Hematopoietic multipotent progenitor cell treated with erythropoietin and hydrocortisone succinate and interleukin-3 and kit ligand, for 6 days (in vitro differentiated cells): ENCODE measurements at regions not wholly inside any gene's neighbourhood (a gene's known extent, or its start where the extent isn't known, plus 50 kb on each side); places are given as distances from the start of the nearest gene placed in this dataset.

Experiments used
- DNase-seq: peaks from one replicate; pipeline ENCODE4 v3.0.0-alpha.2; 2015

DNA sequence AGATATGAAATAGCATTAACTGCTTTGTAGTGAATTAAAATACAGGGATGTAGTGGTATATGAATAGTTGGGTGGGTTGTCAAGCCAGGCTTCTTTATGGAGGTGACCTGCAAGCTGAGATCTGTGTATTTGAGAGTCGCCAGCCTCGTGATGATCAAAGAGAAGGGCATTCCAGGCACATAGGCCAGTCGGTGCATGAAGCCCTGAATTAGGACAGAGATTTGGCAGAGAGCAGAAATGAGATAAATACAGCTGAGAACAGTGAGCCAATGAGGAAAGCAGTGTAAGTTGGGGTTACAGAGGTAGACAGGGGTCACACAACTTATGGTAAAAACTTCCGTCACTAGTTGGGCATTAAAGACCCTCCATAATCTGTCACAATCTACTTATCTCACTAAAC is 641.9 kb downstream of the OTOL1 start:
- DNase-seq = no peak

DNA sequence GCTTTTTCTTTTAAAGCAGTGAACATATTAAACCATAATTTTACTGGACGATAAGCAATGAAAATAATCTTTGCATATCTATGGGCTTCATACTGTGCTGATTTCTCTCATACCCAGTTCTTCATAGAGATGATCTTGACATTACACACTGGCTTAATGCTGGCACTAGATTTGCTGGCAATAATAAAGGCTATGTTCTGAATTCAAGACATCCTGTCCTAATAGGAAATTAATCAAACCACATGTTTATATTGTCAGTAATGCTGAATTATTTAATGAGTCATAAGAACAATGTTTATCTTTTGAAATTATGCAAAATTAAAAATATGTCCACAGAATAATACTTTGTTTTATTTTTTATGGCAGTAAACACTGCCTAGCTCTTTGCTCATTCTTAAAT is 643.2 kb downstream of the OTOL1 start:
- DNase-seq = no peak

DNA sequence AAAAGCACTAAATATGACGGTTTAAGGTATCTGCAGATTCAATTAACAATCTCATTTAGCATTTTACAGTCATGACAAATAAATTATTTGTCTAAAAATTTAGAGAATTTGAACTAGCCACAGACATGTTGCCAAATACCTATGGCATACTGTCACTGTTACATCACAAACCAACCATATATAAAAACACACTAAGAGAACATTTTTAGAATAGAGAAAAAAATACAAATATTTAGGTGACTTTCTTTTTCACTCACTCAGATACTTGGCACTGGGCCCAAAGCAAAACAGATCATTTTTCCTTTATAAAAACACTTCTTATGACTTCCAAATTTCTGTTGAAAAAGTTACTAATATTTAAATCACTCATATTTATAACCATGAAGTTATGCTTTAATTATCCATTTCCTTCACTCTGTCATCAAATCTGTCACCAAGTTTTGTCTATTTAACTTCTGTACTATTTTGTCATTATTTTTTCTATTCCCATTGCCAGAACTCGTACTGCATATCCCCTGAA is 644.7 kb downstream of the OTOL1 start:
- no peak for DNase-seq

DNA sequence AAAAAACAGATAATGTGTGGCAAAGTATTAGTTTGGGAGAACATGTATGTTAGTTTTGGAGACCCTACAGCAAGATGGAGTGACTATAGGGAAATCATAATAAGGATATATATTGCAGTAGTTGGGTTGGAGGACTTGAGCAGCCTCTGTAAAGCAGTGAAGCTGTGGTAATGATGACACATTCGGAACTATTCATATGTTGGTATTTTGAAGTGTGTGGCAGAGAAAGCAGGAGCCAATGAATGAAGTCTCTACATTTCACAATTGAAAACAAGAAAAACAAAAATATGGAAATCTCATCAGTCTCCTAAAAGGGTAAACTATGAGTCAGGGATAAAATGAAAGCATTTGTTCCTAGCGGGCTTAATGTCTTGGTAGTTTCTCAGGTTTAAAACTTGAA is 645.9 kb downstream of the OTOL1 start:
- DNase-seq = no peak

DNA sequence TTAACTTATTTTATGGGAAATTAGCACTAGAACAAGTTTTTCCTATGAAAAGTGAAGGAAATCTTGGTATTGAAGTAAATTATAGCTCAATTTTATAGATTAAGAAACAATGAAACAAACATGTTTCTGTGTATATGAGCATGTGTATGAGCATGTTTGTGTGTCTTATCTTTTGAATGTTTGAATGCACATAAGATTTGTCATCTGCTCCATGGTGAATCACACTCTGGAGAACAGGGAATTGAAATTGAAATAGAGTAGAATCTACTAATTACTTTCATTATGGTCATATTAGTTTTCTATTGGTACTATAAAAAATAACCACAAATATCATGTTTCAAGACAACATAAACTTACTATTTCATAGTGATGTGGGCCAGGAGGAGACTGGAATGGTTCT is 646.6 kb downstream of the OTOL1 start:
- no peak for DNase-seq

DNA sequence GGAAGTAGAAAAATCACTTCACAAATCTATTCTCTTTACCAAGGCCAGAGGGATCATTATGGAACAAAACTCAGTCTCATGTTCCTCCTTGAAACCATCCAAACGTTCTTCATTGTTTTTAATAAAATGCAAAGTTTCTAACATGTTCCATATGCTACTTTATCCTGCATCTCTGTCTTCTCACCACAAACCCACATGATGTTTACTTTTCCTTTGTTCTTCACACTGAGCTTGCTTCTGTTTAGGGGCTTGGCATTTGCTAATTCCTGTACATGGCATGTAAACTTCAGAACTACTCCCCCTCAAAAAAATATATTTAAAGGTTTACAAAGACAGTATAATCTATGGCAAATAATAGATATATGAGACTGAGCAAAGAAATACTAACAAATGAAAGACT is 651.4 kb downstream of the OTOL1 start:
- DNase-seq = no peak

DNA sequence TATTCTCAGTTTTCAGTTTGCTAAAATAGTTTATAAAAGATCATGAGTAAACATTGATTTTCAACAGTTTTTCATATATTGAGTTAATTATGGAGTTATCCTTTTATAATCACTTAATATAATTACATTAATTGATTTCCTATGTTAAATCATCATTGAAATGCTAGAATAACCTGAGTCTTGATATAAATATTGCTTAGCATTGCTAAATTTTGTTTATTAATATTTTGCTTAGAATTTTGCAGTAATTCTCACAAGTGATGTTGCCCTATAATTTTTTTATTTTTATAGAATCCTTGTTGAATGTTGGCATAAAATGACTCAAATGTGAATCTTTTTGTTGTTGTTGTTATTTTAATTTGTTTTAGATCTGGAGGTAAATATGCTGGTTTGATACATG is 654.2 kb downstream of the OTOL1 start:
- no peak for DNase-seq

DNA sequence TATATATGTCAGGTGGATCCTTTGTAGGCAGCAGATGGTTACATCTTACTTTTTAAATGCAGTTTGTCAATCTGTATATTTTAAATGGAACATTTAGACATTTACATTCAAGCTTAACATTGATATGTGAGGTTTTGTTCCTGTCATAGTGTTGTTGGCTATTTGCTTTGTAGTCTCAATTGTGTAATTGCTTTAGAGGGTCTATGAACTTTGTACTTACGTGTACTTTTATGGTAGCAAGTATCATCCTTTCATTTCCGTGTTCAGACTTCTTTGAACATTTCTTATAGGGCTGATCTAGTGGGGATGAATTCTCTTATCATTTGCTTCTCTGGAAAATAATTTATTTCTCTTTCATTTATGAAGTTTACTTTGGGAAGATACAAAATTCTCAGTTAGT is 656.0 kb downstream of the OTOL1 start:
- no peak for DNase-seq

DNA sequence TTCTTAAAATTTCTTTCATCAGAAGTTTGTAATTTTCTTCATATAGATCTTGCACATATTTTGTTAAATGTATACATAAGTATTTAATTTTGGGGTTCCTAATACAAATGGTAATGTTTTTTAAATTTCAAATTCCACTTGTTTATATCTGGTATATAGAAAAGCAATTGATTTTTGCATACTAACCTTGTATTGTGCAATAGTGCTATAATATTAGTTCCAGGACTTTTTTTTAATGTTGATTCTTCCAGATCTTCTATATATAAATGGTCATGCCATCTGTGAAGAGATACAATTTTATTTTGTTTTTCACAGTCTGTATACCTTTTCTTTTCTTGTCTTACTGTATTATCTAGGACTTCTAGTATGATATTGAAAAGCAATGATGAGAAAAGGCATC is 665.0 kb downstream of the OTOL1 start:
- DNase-seq = no peak

DNA sequence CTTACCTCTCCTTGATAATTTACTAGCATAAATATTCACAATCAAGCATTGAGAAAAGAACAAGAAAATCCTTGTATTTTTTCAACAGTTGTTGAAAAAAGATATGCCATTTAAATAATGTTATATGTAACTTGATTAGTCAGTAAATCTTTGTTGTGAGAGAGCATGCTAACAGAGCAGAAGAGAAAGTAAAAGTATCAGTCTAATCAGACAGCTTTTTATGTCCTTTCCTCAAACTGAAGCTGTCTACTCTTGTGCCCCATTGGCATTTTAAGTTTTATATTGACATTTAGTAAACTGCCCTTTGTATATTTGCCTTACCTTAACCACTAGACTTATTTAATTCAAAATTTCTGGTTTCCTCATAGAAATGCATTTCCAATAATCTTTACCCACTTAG is 668.7 kb downstream of the OTOL1 start:
- no peak for DNase-seq

DNA sequence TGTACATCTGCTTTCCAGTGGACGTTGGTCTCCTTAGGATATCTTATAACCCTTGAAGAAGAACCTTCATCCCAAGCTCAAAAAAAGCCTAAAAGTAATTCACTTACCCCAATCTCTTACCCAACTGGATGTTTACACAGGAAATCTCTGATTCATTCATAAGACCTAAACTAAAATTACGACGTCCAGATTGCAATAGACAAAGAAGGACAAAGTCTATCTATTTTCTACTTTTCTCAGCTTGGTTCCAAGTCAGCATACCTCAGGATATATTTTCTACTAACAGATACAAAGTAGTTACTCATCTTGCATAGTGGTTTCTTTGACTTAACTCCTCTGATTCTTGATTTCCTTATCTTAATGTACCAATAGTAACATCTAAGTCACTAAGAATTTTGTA is 669.9 kb downstream of the OTOL1 start:
- DNase-seq = no peak

DNA sequence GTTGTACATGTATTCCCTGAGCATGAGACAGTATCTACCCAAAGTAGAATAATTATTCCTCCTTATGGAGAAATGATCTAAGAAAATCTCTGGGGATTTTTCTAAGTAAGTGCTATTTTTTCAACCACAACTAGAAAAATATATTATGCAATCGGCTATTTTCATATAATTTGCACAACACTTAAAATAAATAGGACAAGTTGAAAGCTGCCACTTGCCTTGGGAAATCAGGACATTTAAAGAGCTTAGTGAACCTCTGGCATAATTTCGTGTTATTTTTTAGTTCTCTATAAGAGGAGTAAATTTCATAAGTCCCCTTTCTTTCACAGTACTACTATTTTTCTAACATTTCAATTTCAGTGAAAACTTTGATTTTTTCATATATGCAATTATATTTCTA is 672.1 kb downstream of the OTOL1 start:
- no peak for DNase-seq

DNA sequence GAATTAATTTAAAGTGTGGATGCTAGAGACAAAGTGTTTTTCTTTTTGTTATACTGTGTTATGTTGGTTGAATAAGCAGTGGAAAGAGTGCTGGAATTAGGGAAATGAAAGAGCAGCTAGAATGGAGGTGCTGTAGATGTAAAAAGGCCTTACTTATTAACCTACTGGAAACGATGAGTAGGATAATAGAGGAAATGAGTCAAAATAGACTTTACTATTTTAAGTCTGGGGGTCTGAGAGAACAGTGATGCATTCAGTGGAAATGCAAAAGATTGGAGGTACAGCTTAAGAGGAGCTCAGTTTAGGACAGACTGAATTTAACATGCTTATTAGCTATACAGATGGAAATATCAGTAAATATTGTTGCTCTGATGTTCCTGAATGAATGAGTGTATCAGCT is 674.0 kb downstream of the OTOL1 start:
- no peak for DNase-seq

DNA sequence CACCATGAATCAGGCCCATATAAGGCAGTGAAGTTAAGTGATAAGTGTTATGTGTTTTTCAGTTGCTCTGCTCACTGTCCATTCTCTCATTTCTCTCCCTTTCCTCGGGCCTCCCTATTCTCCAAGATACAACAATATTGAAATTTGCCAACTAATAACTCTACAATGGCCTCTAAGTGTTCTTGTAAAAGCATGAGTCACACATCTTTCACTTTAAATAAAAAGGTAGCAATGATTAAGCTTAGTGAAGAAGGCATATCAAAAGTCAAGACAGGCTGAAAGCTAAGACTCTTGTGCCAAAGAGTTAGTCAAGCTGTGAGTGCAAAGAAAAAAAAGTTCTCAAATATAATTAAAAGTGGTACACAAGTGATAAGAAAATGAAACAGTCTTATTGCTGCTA is 675.4 kb downstream of the OTOL1 start:
- DNase-seq = no peak

DNA sequence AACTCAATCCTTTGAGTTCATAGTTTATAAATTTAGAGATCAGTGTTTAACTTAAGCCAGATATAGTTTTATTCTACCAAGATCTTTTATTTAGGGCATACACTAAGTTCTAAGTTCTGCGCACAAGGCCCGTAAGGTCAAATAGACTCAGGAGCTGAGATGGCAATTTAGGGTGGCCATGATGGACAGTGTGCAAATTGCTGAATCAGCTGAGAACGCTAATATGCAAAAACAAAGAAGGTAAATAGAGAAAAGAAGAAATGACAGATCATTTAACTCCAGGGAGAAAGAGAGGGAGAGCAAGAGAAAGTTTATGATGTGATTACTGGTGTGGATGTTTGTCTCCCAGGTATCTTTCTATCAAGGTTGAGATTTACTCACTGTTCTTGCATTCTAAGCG is 678.5 kb downstream of the OTOL1 start:
- DNase-seq = no peak

DNA sequence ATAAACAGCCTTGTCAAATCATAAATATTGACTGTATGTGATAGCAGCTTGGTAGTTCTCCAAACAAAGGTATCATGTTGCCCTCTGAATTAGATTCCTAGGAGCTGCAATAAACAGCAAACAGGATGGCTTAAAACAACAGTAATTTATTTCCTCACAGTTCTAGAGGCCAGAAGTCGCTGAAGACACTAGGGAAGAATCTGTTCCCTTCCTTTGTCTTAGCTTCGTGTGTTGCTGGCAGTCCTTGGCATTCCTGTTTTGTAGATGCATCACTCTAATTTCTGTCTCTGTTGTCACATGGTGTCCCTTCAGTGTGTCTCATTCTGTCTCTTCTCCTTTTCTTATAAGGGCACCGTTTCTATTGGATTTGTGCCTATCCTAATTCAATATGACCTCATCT is 679.3 kb downstream of the OTOL1 start:
- no peak for DNase-seq

DNA sequence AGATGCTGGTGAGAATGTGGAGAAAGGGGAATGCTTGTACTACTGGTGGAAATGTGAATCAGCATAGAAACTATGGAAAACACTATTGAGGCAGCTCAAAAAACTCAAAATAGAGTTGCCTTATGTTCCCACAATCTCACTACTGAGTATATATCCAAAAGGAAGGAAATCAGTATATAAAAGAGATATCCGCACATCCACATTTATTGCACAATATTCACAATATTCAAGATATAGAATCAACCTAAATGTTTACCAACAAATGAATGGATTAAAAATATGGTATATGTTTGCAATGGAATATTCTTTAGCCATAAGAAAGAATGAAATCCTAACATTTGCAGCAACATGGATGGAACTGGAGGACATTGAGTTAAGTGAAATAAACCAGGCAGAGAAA is 686.8 kb downstream of the OTOL1 start:
- no peak for DNase-seq

DNA sequence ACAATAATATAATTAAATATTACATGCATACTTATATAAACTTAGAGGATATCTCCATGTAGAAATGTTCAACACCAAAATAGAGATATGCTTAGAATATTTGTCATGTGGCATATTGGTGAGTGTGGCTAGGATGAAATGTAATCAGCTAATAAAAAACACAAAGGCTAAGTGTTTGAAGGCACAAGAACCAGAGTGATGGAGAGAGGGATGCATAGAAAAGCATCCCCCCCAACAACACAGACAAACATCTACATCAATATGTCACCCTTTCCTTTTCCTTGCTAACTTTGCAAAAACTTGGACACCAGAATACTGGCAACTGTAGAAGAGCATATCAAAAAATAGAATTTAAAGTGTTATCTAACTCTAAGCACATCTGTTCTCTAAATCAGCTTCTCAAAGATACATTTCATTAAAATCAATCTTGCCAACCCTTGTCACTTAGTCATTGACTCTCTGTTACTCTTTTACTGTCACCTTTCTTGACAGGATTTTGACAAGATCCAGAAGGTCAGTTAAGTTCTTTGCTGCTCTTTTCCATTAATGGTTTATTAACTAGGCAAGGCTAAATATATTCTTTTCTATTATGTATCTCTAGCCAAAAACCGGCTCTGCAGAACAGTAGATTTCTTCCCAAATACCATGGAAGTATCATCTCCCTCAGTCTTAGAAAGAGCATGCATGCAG is 695.9 kb downstream of the OTOL1 start:
- DNase-seq = no peak

DNA sequence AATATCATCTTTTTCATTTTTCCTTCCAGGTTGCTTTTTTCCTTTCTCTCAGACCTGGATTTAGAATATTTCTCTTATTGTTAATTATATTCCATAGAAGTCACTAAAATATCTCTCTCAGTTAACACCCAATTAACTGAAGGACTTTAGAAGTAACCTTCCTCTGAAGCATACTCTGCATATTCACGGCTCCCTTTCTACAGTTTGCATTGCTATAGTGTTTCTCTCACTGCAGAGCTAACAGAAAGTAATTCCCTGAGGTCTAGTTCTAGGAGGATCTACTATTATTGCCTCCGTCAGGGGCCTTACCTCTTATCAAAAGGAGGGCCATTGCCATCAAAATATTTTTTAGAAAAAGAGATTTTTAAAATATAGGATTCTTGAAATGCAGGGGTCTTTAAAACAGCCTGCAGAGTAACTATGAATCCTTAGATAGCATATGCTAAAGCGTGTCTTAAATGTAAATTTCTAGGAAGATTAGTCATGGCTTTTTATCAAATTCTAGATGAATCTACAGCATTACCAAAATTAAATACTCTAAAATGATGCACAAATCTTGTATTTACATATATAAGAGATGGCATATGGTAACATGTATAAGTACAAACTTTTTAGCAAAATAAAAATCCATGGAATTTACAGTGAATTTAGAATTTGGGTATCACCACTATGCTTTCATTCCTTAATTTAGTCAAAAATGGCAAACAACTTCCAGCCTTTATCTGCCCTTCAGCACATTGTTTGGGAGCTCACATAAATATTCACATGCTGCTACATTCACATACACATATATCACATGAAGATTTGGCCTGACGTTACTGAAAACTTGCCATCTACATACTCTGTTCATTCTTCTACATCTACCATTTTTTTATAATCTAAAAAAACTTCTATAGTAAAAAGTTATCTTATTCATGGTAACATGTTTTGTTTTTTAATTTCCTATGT is 696.8 kb downstream of the OTOL1 start:
- DNase-seq = no peak

DNA sequence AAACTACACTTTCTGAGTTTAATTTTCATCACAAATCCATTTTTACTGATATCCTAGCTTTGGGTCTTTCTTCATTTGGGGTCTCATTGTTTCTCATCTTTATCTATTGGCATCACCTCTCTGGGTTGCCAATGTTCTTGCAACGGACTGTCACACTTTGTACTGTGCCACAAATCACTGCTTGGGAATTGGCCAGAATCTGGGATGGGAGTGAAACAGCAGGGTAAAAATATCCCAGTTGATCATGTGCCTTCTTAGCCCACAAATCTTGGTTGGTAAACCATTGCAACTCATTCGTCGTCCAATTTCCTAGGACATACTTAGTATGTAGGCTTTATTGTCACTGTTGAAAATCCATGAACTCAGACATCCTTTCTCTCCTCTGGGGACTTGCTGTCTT is 698.5 kb downstream of the OTOL1 start:
- DNase-seq = no peak

DNA sequence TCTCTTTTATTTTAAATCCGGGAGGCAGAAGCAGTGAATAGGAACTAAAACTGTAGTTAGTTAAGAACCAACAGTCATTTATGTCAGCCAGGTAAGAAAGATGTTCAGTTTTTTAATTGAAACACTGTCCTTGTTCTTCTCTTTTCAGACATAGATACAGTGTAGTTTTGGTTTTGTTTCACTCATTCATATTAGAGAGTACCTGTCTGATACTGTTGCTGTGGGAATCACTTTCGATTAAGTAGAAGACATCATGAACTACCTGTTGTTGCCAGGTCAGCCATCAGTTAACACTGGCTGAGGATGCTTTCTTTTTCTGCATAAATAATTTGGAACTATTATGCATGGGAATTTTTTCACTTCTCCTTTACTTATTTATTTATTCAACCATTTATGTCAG is 700.4 kb downstream of the OTOL1 start:
- no peak for DNase-seq

DNA sequence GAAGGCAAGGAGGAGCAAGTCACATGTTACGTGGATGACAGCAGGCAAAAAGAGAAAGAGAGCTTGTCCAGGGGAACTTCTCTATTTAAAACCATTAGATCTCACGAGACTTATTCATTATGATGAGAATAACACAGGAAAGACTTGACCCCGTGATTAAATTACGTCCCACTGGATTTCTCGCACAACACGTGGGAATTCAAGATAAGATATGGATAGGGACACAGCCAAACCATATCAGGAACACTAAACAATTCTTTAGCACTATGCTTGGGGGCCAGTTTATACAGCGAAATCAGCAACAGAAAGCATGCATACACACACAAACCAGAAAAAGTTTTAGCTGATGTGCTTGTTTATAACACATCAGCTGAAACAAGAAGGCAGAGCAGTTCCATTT is 704.2 kb downstream of the OTOL1 start:
- no peak for DNase-seq

DNA sequence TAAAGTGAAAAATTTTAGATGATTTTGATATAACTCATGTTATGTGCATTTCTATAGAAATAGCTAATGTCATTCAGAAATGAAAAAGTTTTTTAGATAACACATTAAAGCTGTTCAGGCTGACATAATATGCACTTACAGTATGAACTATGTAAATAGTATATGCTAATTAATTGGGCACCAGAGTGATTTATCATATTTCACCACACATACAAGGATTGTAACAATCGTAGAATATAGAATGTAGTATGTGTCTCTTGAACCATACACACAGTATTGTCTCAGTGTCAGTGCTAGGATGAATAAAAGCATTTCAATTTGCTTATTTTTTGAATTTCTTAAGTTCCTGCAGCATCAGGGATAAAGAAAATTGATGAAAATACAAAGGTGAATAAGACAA is 710.0 kb downstream of the OTOL1 start:
- DNase-seq = no peak

DNA sequence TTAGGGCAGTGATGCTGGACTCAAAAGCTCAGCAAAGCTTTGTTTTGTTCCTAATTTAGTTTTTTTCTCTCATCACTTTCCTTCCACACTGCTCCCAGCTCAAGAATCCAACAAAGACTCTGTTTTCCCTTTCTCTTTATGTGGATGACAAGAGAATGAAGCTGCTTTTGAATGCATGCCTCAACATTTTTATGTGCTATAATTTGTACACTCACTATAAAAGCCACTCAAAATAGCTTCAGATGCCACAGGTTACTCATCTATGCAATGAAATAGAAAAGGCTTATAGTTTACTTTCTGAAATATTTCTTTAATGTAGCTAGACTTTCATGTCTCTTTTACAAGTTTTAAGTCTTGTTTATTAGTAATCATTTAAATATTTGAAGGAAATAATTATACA is 714.9 kb downstream of the OTOL1 start:
- no peak for DNase-seq
